ENCODE measurements at regions not wholly inside any gene's neighbourhood (a gene's known extent, or its start where the extent isn't known, plus 50 kb on each side); places are given as distances from the start of the nearest gene placed in this dataset.

GRCh38 chr11:122421702-122422101, 233.8 kb upstream of the UBASH3B start:
- TF ChIP-seq CTCF (IDR thresholded peaks at IDR 0.05 in 8 of 11, conservative IDR thresholded peaks at IDR 0.05 in 3 of 11) = no peak
- no peak for TF ChIP-seq POLR2A (IDR thresholded peaks at IDR 0.05)
